H1 (cell line): ENCODE measurements at regions not wholly inside any gene's neighbourhood (a gene's known extent, or its start where the extent isn't known, plus 50 kb on each side); places are given as distances from the start of the nearest gene placed in this dataset.

Source experiments
- CTCF ChIA-PET: fragments of 300-600 bp; sonication (Branson Sonifier 250); formaldehyde crosslinking; loops from one replicate; lab custom pipeline; 2021; ENCODE audit not compliant: partially characterized antibody; lab: Charles Lee
- POLR2A ChIA-PET: fragments of 300-600 bp; sonication (Branson Sonifier 250); formaldehyde crosslinking; loops from one replicate; lab custom pipeline; 2021; ENCODE audit warnings: inconsistent platforms; ENCODE audit not compliant: partially characterized antibody; lab: Charles Lee
- DNase-seq, 2 experiments: peaks; one replicate each; pipeline versions ENCODE4 v3.0.0 to v3.0.0-alpha.2; 2010 to 2022; ENCODE audit warnings: low spot score in 2 of 2, low read depth in 1 of 2, mixed read lengths in 1 of 2
- FAIRE-seq: peaks from 2 replicates; lab custom pipeline; 2011; peaks lifted over from hg19 to GRCh38; lab: Jason Lieb, UNC
- H2AFZ ChIP-seq: 2 replicates; pipeline ENCODE4 v1.8.1; 2012; ENCODE audit warnings: low read length, inconsistent platforms
- H2AK5ac ChIP-seq: 2 replicates; pipeline ENCODE4 v1.6.1; 2013; ENCODE audit warnings: low read depth, low read length
- H2BK120ac ChIP-seq: replicated peaks from 2 replicates; pipeline ENCODE3; 2013; ENCODE audit warnings: low read depth, low read length, inconsistent platforms
- H2BK12ac ChIP-seq: 2 replicates; pipeline ENCODE4 v1.6.1; 2013; ENCODE audit warnings: low read depth, low read length
- H2BK15ac ChIP-seq: 2 replicates; pipeline ENCODE4 v1.6.1; 2013; ENCODE audit warnings: low read length
- H2BK20ac ChIP-seq: 2 replicates; pipeline ENCODE4 v1.6.1; 2013; ENCODE audit warnings: low read length
- H2BK5ac ChIP-seq: 2 replicates; pipeline ENCODE4 v1.6.1; 2013; ENCODE audit warnings: low read depth, low read length
- H3K14ac ChIP-seq: 2 replicates; pipeline ENCODE4 v1.6.1; 2013; ENCODE audit warnings: inconsistent platforms; ENCODE audit not compliant: insufficient read length
- H3K18ac ChIP-seq: 2 replicates; pipeline ENCODE4 v1.6.1; 2013; ENCODE audit warnings: low read length; ENCODE audit errors: extremely low read depth
- H3K23ac ChIP-seq: 2 replicates; pipeline ENCODE4 v1.6.1; 2013; ENCODE audit warnings: inconsistent platforms; ENCODE audit not compliant: insufficient read length
- H3K23me2 ChIP-seq: 2 replicates; pipeline ENCODE4 v1.6.1; 2013; ENCODE audit warnings: low read depth, low read length
- H3K27ac ChIP-seq: 2 replicates; pipeline ENCODE4 v1.6.1; 2011; ENCODE audit warnings: low read depth, low read length, inconsistent platforms
- H3K27me3 ChIP-seq, 4 experiments: replicated peaks in 1 of 4; 1 replicate in 1 of 4; 2 replicates in 3 of 4; pipeline versions ENCODE4 v1.6.1 to v1.8.1; 2011 to 2013; ENCODE audit warnings: low read length in 3 of 4, mild to moderate bottlenecking in 3 of 4, inconsistent platforms in 2 of 4, mixed read lengths in 2 of 4, moderate library complexity in 1 of 4; ENCODE audit not compliant: control insufficient read depth in 3 of 4, insufficient read depth in 3 of 4; ENCODE audit errors: extremely low read depth in 1 of 4
- H3K36me3 ChIP-seq, 4 experiments: 2 replicates each; pipeline versions ENCODE4 v1.6.1 to v1.8.1; 2011 to 2013; ENCODE audit warnings: mild to moderate bottlenecking in 4 of 4, low read length in 3 of 4, moderate library complexity in 2 of 4, control low read depth in 1 of 4, inconsistent platforms in 1 of 4; ENCODE audit not compliant: insufficient read depth in 4 of 4, control insufficient read depth in 2 of 4
- H3K4ac ChIP-seq: replicated peaks from 2 replicates; pipeline ENCODE3; 2013; ENCODE audit warnings: low read length, low read depth, mixed read lengths, inconsistent platforms; ENCODE audit not compliant: insufficient read length
- H3K4me1 ChIP-seq, 4 experiments: replicated peaks in 1 of 4; 1 replicate in 1 of 4; 2 replicates in 3 of 4; pipeline versions ENCODE4 v1.6.1 to v1.8.1; 2011 to 2013; ENCODE audit warnings: low read length in 3 of 4, inconsistent platforms in 2 of 4, mixed read lengths in 1 of 4; ENCODE audit not compliant: insufficient read depth in 4 of 4, control insufficient read depth in 3 of 4
- H3K4me2 ChIP-seq, 2 experiments: 2 replicates each; pipeline versions ENCODE4 v1.6.1 to v1.8.1; 2011 to 2013; ENCODE audit warnings: low read depth in 2 of 2, low read length in 2 of 2, control low read depth in 1 of 2, inconsistent platforms in 1 of 2, mild to moderate bottlenecking in 1 of 2; ENCODE audit not compliant: insufficient read depth in 1 of 2
- H3K4me3 ChIP-seq, 4 experiments: fragments of 200-600, 300-600 bp in 1 of 4; sonication (generic), shearing (Covaris generic), sonication (Bioruptor Twin) in 1 of 4; 2 replicates each; pipeline versions ENCODE4 v1.5.1 to v1.8.1; 2011 to 2016; ENCODE audit warnings: low read length in 4 of 4, low read depth in 3 of 4, control low read depth in 2 of 4, inconsistent platforms in 2 of 4, mild to moderate bottlenecking in 2 of 4, mixed read lengths in 1 of 4, moderate library complexity in 1 of 4; ENCODE audit not compliant: insufficient read depth in 2 of 4; ENCODE audit errors: extremely low read depth in 1 of 4
- H3K56ac ChIP-seq: replicated peaks from 2 replicates; pipeline ENCODE3; 2013; ENCODE audit warnings: low read depth, mild to moderate bottlenecking, mixed read lengths, low read length, inconsistent platforms; ENCODE audit not compliant: insufficient read length
- H3K79me1 ChIP-seq: 2 replicates; pipeline ENCODE4 v1.6.1; 2013; ENCODE audit warnings: low read depth, low read length, control low read depth
- H3K79me2 ChIP-seq, 2 experiments: 2 replicates each; pipeline versions ENCODE4 v1.6.1 to v1.8.1; 2012 to 2013; ENCODE audit warnings: low read length in 2 of 2, mild to moderate bottlenecking in 2 of 2, inconsistent platforms in 1 of 2; ENCODE audit not compliant: insufficient read depth in 2 of 2, control insufficient read depth in 1 of 2
- H3K9ac ChIP-seq, 4 experiments: replicated peaks in 1 of 4; 1 replicate in 1 of 4; 2 replicates in 3 of 4; pipeline versions ENCODE4 v1.6.1 to v1.8.1; 2011 to 2013; ENCODE audit warnings: low read depth in 3 of 4, low read length in 3 of 4, control low read depth in 2 of 4, mild to moderate bottlenecking in 2 of 4, moderate library complexity in 2 of 4, inconsistent platforms in 1 of 4; ENCODE audit errors: extremely low read depth in 1 of 4
- H3K9me3 ChIP-seq, 2 experiments: 2 replicates each; pipeline versions ENCODE4 v1.6.1 to v1.8.1; 2012 to 2013; ENCODE audit warnings: mild to moderate bottlenecking in 2 of 2, moderate library complexity in 2 of 2, control low read depth in 1 of 2, inconsistent platforms in 1 of 2, low read depth in 1 of 2, low read length in 1 of 2, mixed read lengths in 1 of 2; ENCODE audit not compliant: insufficient read depth in 2 of 2
- H4K20me1 ChIP-seq, 2 experiments: replicated peaks in 1 of 2; 2 replicates each; pipeline versions ENCODE3 to v1.8.1; 2011 to 2013; ENCODE audit warnings: inconsistent platforms in 2 of 2, low read length in 2 of 2, mild to moderate bottlenecking in 1 of 2; ENCODE audit not compliant: insufficient read depth in 2 of 2, control insufficient read depth in 1 of 2
- H4K5ac ChIP-seq: 2 replicates; pipeline ENCODE4 v1.6.1; 2013; ENCODE audit warnings: low read length, low read depth, mixed read lengths, inconsistent platforms; ENCODE audit not compliant: insufficient read length
- H4K8ac ChIP-seq: 2 replicates; pipeline ENCODE4 v1.8.0; 2013; ENCODE audit warnings: mild to moderate bottlenecking, moderate library complexity, low read length, inconsistent platforms; ENCODE audit not compliant: insufficient read depth; ENCODE audit errors: extremely low read depth
- H4K91ac ChIP-seq: replicated peaks from 2 replicates; pipeline ENCODE3; 2013; ENCODE audit warnings: low read length, mixed read lengths, inconsistent platforms; ENCODE audit not compliant: insufficient read length
- EZH2 ChIP-seq: fragments of 200-600 bp; sonication (generic); IDR thresholded peaks from 2 replicates; pipeline ENCODE4 v1.7.1; 2012; ENCODE audit warnings: low read depth, mild to moderate bottlenecking, moderate library complexity, low read length, inconsistent platforms; ENCODE audit not compliant: severe bottlenecking
- JUN ChIP-seq: IDR thresholded peaks from 2 replicates; pipeline ENCODE4 v1.6.1; 2011; ENCODE audit warnings: low read depth, mild to moderate bottlenecking, improper control_type of control experiment, low read length
- RAD21 ChIP-seq, 2 experiments: IDR thresholded peaks in 1 of 2; conservative IDR thresholded peaks in 1 of 2; 2 replicates each; pipeline ENCODE4 v1.6.1; 2011; ENCODE audit warnings: low read depth in 2 of 2, low read length in 2 of 2, improper control_type of control experiment in 1 of 2, inconsistent platforms in 1 of 2, mild to moderate bottlenecking in 1 of 2, moderate library complexity in 1 of 2
- WGBS, 2 experiments: shearing (Covaris generic) in 1 of 2; methylation state at CpG; one replicate each; pipeline versions ENCODE4 v1.1.6 to v1.1.7; 2013 to 2015; ENCODE audit warnings: low lambda C conversion rate in 2 of 2, mixed read lengths in 2 of 2, inconsistent platforms in 1 of 2, low coverage in 1 of 2, missing lambda C conversion rate in 1 of 2; ENCODE audit not compliant: insufficient replicate concordance in 2 of 2, insufficient coverage in 1 of 2, insufficient read length in 1 of 2; ENCODE audit errors: extremely low coverage in 1 of 2, missing lambda C conversion rate in 1 of 2; 5-methylcytosine and 5-hydroxymethylcytosine counted together
- TF ChIP-seq, protein P1 (sequence below), 3 experiments: IDR thresholded peaks; 1 replicate in 2 of 3; 2 replicates in 1 of 3; pipeline versions ENCODE4 v1.5.1 to v1.6.1; 2011; ENCODE audit warnings: low read length in 3 of 3, mild to moderate bottlenecking in 3 of 3, inconsistent platforms in 2 of 3, low read depth in 1 of 3, moderate library complexity in 1 of 3; ENCODE audit not compliant: insufficient read depth in 1 of 3; ENCODE audit errors: control extremely low read depth in 1 of 3

DNA sequence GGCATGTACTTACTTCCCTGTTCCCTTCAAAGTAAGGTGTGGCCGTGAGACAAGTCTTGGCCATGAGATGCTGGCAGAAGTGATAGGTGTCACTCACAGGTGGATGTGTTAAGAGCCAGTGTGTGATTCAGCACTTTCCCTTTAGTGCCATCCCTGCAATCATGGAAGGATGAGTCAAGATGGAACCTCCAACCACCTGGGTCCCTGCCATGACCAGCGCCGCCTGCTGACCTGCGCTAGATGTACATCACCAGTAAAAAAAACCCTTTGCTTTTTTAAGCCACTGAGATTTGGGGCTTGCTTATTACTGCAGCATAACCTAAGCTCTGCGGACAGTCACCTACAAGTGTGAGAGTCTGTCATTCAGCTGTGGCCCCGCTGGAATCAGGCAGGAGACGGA, 71.7 kb downstream of the TOMM20 start:
- no peak overlapping the region for H4K5ac ChIP-seq
- TF ChIP-seq JUN: no peak
- no peak for TF ChIP-seq EZH2
- peak in 1 of 2 experiments; percentile 20; a peak in 2 of 4 replicates for TF ChIP-seq RAD21 (IDR thresholded peaks at IDR 0.05 in 1 of 2, conservative IDR thresholded peaks at IDR 0.05 in 1 of 2; ENCODE audit: low read depth in 2 of 2, low read length in 2 of 2)
- TF ChIP-seq, protein P1, sequence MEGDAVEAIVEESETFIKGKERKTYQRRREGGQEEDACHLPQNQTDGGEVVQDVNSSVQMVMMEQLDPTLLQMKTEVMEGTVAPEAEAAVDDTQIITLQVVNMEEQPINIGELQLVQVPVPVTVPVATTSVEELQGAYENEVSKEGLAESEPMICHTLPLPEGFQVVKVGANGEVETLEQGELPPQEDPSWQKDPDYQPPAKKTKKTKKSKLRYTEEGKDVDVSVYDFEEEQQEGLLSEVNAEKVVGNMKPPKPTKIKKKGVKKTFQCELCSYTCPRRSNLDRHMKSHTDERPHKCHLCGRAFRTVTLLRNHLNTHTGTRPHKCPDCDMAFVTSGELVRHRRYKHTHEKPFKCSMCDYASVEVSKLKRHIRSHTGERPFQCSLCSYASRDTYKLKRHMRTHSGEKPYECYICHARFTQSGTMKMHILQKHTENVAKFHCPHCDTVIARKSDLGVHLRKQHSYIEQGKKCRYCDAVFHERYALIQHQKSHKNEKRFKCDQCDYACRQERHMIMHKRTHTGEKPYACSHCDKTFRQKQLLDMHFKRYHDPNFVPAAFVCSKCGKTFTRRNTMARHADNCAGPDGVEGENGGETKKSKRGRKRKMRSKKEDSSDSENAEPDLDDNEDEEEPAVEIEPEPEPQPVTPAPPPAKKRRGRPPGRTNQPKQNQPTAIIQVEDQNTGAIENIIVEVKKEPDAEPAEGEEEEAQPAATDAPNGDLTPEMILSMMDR (IDR thresholded peaks at IDR 0.05; ENCODE audit: control extremely low read depth in 1 of 3, insufficient read depth in 1 of 3, low read depth in 1 of 3, low read length in 3 of 3): peak in 2 of 3 experiments; percentile 24 to 36; a peak in 2 of 4 replicates
- TF ChIP-seq, all 59 proteins: peak for 2
- Histone ChIP-seq H3K4me2 (no peak overlapping the region), H4K8ac (no peak overlapping the region), H3K79me1 (no peaks in the 10 kb centered on the region), H2BK15ac (no peak overlapping the region), H2BK5ac (peak overlapping the region; percentile 35; the same call in 1 of the 2 replicates), H4K91ac (no peak overlapping the region), H3K9ac (no peak overlapping the region), H3K23ac (no peak overlapping the region), H3K4me1 (peaks cover 9 to 12% (median 11%) of the 10 kb centered on the region in 4 experiments), H2BK12ac (0 out of 2 replicates have a peak overlapping the region, but pooled peaks have one; percentile 75), H3K14ac (no peak overlapping the region), H3K23me2 (no peaks in the 10 kb centered on the region), H3K9me3 (no peaks in the 10 kb centered on the region), H2BK20ac (0 out of 2 replicates have a peak overlapping the region, but pooled peaks have one; percentile 55), H3K4ac (no peak overlapping the region), H3K4me3 (no peak overlapping the region; a peak in 1 of 8 replicates), H4K20me1 (no peaks in the 10 kb centered on the region), H2AFZ (no peak overlapping the region), H3K56ac (no peak overlapping the region), H2AK5ac (peak overlapping the region; percentile 67; the same call in 1 of the 2 replicates), H3K36me3 (no peaks in the 10 kb centered on the region), H3K18ac (no peak overlapping the region), H3K27me3 (no peaks in the 10 kb centered on the region; a peak in 1 of 7 replicates), H3K79me2 (no peaks in the 10 kb centered on the region), H3K27ac (no peak overlapping the region), H2BK120ac (no peak overlapping the region)
- FAIRE-seq (no peak), DNase-seq (no peak)
- CTCF ChIA-PET: interaction anchor here (0.7 to 1.6 kb wide), 6 partner anchors 15 to 276 kb away, joined by 3 to 4 read pairs (median 4); no protein-coding TSS in a partner anchor
- POLR2A ChIA-PET: no interaction called here
- 88% methylated on average over 7 of the region's 7 CpGs; no CpG with 5 or more reads in 1 of the 2 experiments for WGBS, 2 experiments
